ENCODE measurements at regions not wholly inside any gene's neighbourhood (a gene's known extent, or its start where the extent isn't known, plus 50 kb on each side); places are given as distances from the start of the nearest gene placed in this dataset.

- Histone ChIP-seq H3K4me2 (ENCODE audit: low read depth, low read length, poor library complexity, severe bottlenecking) (no peak overlapping the region), H2AFZ (ENCODE audit: low read depth, low read length, severe bottlenecking) (no peak overlapping the region), H3K79me2 (ENCODE audit: insufficient read depth, low read length) (no peaks in the 10 kb centered on the region), H3F3A (ENCODE audit: insufficient read depth) (no peaks in the 10 kb centered on the region), H4K20me1 (ENCODE audit: low read depth, low read length) (no peaks in the 10 kb centered on the region), H3K9ac (ENCODE audit: low read length) (no peak overlapping the region), H3K36me3 (ENCODE audit: low read length) (no peaks in the 10 kb centered on the region), H3K27ac (ENCODE audit: low read depth, low read length) (no peak overlapping the region), H3K9me3 (ENCODE audit: insufficient read depth, low read length) (peaks cover 4% of the 10 kb centered on the region; the same call in 1 of the 2 replicates), H3K4me3 (ENCODE audit: insufficient read depth, low read length, poor library complexity, severe bottlenecking) (no peak overlapping the region), H3K9me2 (replicated peaks; ENCODE audit: insufficient read depth, low read length) (no peaks in the 10 kb centered on the region), H3K27me3 (ENCODE audit: low read length) (no peaks in the 10 kb centered on the region)
- TF ChIP-seq EZH2phosphoT487 (conservative IDR thresholded peaks at IDR 0.05; ENCODE audit: low read length) (no peak), CTCF (IDR thresholded peaks at IDR 0.05; ENCODE audit: insufficient read depth, low read length, poor library complexity, severe bottlenecking) (no peak)
Observed at GRCh38 chr12:126684703-126685102, 1582.3 kb upstream of the TMEM132C start.

- H3K9ac ChIP-seq (ENCODE audit: low read length) = no peak overlapping the region
- H3F3A ChIP-seq (ENCODE audit: insufficient read depth) = no peaks in the 10 kb centered on the region
- H4K20me1 ChIP-seq (ENCODE audit: low read depth, low read length) = no peaks in the 10 kb centered on the region
- H3K36me3 ChIP-seq (ENCODE audit: low read length) = no peaks in the 10 kb centered on the region
- no peaks in the 10 kb centered on the region for H3K79me2 ChIP-seq (ENCODE audit: insufficient read depth, low read length)
- no peak overlapping the region for H3K4me3 ChIP-seq (ENCODE audit: insufficient read depth, low read length, poor library complexity, severe bottlenecking)
- H3K27me3 ChIP-seq (ENCODE audit: low read length) = no peaks in the 10 kb centered on the region
- no peak overlapping the region for H3K27ac ChIP-seq (ENCODE audit: low read depth, low read length)
- no peak overlapping the region for H2AFZ ChIP-seq (ENCODE audit: low read depth, low read length, severe bottlenecking)
- no peak overlapping the region for H3K4me2 ChIP-seq (ENCODE audit: low read depth, low read length, poor library complexity, severe bottlenecking)
- H3K9me3 ChIP-seq (ENCODE audit: insufficient read depth, low read length) = peaks cover 4% of the 10 kb centered on the region; the same call in 1 of the 2 replicates
- TF ChIP-seq CTCF (IDR thresholded peaks at IDR 0.05; ENCODE audit: insufficient read depth, low read length, poor library complexity, severe bottlenecking) (no peak), EZH2phosphoT487 (conservative IDR thresholded peaks at IDR 0.05; ENCODE audit: low read length) (no peak)
- H3K9me2 ChIP-seq (replicated peaks; ENCODE audit: insufficient read depth, low read length) = no peaks in the 10 kb centered on the region
Observed at GRCh38 chr12:126685636-126686035, 1581.3 kb upstream of the TMEM132C start.

- Histone ChIP-seq H3K9me3 (ENCODE audit: insufficient read depth, low read length) (peaks cover 3% of the 10 kb centered on the region; the same call in 1 of the 2 replicates), H3K36me3 (ENCODE audit: low read length) (no peaks in the 10 kb centered on the region), H3K4me2 (ENCODE audit: low read depth, low read length, poor library complexity, severe bottlenecking) (no peak overlapping the region), H3K27ac (ENCODE audit: low read depth, low read length) (no peak overlapping the region), H3F3A (ENCODE audit: insufficient read depth) (no peaks in the 10 kb centered on the region), H3K79me2 (ENCODE audit: insufficient read depth, low read length) (no peaks in the 10 kb centered on the region), H3K9ac (ENCODE audit: low read length) (no peak overlapping the region), H3K4me3 (ENCODE audit: insufficient read depth, low read length, poor library complexity, severe bottlenecking) (no peak overlapping the region), H2AFZ (ENCODE audit: low read depth, low read length, severe bottlenecking) (no peak overlapping the region), H4K20me1 (ENCODE audit: low read depth, low read length) (no peaks in the 10 kb centered on the region), H3K27me3 (ENCODE audit: low read length) (no peaks in the 10 kb centered on the region), H3K9me2 (replicated peaks; ENCODE audit: insufficient read depth, low read length) (no peaks in the 10 kb centered on the region)
- TF ChIP-seq EZH2phosphoT487 (conservative IDR thresholded peaks at IDR 0.05; ENCODE audit: low read length) (no peak), CTCF (IDR thresholded peaks at IDR 0.05; ENCODE audit: insufficient read depth, low read length, poor library complexity, severe bottlenecking) (no peak)
Observed at GRCh38 chr12:126688556-126688955, 1578.4 kb upstream of the TMEM132C start.
